ENCODE measurements at regions not wholly inside any gene's neighbourhood (a gene's known extent, or its start where the extent isn't known, plus 50 kb on each side); places are given as distances from the start of the nearest gene placed in this dataset.

DNA sequence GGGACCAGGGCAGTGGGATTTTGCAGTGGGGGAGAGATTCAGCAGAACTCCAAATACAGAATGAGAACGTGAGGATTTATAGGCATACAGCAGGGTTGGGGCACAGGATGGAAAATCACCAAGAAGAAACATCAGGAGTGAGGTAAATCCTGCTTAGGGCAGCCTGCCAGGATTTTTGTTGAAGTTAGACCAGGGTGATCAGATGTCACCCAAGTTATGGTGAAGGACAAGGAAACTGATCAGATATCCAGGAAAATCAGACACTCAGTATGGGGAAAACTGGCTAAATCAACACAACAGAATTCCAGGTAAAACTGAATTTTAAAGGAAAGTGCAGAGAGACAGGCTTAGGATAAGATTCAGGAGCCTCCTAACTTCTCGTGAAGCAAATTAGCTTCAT lies 682.4 kb downstream of the TMEM121 start:
- no peaks in the 10 kb centered on the region for H3K4me1 ChIP-seq (ENCODE audit: control insufficient read depth, low read depth, low read length)

DNA sequence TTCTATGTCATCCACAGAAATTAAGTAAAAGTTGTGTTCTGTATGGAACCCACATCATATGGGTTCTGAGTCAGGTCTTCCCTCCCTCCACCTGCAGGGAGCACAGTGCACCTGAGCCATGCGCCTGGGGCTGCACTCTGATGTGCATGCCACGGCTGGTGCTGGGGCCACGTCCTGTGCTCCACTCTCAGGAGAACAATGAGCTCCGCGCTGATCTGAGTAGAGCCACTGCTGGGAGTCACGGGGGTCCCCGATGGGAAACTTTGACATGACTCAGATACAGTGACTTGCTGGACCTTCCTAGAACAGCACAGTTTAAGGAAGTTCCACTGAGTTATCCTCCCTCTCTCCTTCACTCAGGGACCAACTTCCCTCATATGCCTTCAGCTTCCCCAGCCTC lies 683.4 kb downstream of the TMEM121 start:
- H3K9ac ChIP-seq (ENCODE audit: low read length) = no peak overlapping the region
- no peaks in the 10 kb centered on the region for H3K4me1 ChIP-seq (ENCODE audit: control insufficient read depth, low read depth, low read length)
- no peaks in the 10 kb centered on the region for H3K36me3 ChIP-seq (ENCODE audit: control insufficient read depth, low read depth, low read length)
- no peak overlapping the region for H3K27ac ChIP-seq (ENCODE audit: low read length)
- peaks cover 22% of the 10 kb centered on the region for H3K9me3 ChIP-seq (ENCODE audit: control insufficient read depth, low read depth, low read length)
- H3K4me3 ChIP-seq (ENCODE audit: low read length) = no peak overlapping the region
- H3K27me3 ChIP-seq (ENCODE audit: control insufficient read depth, insufficient read depth, low read length) = no peaks in the 10 kb centered on the region

More for the DNA sequence above, 682.4 kb downstream of the TMEM121 start:
- peaks cover 16% of the 10 kb centered on the region for H3K9me3 ChIP-seq (ENCODE audit: control insufficient read depth, low read depth, low read length)
- H3K36me3 ChIP-seq (ENCODE audit: control insufficient read depth, low read depth, low read length) = no peaks in the 10 kb centered on the region
- H3K27ac ChIP-seq (ENCODE audit: low read length) = no peak overlapping the region
- no peak overlapping the region for H3K4me3 ChIP-seq (ENCODE audit: low read length)
- H3K27me3 ChIP-seq (ENCODE audit: control insufficient read depth, insufficient read depth, low read length) = no peaks in the 10 kb centered on the region
- no peak overlapping the region for H3K9ac ChIP-seq (ENCODE audit: low read length)

DNA sequence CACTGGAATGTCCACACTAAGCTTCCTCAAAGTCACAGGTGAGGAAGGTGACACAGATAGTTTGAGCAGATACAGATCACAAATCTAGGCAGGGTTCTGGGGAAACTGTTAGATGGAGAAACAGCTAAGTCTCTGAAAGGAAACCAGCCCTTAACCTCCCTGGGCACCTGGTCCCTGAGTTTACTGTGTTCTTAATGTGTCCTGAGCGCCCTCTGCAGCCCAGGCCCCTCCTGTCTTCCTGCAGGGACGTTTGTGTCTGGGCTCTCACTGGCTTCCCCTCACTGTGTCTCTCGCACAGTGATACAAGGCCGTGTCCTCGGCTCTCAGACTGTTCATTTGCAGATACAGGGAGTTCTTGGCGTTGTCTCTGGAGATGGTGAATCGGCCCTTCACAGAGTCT lies 684.3 kb downstream of the TMEM121 start:
- Histone ChIP-seq H3K27me3 (ENCODE audit: control insufficient read depth, insufficient read depth, low read length) (no peaks in the 10 kb centered on the region), H3K4me1 (ENCODE audit: control insufficient read depth, low read depth, low read length) (no peaks in the 10 kb centered on the region), H3K36me3 (ENCODE audit: control insufficient read depth, low read depth, low read length) (no peaks in the 10 kb centered on the region), H3K4me3 (ENCODE audit: low read length) (no peak overlapping the region), H3K27ac (ENCODE audit: low read length) (no peak overlapping the region), H3K9me3 (ENCODE audit: control insufficient read depth, low read depth, low read length) (peaks cover 22% of the 10 kb centered on the region), H3K9ac (ENCODE audit: low read length) (no peak overlapping the region)

DNA sequence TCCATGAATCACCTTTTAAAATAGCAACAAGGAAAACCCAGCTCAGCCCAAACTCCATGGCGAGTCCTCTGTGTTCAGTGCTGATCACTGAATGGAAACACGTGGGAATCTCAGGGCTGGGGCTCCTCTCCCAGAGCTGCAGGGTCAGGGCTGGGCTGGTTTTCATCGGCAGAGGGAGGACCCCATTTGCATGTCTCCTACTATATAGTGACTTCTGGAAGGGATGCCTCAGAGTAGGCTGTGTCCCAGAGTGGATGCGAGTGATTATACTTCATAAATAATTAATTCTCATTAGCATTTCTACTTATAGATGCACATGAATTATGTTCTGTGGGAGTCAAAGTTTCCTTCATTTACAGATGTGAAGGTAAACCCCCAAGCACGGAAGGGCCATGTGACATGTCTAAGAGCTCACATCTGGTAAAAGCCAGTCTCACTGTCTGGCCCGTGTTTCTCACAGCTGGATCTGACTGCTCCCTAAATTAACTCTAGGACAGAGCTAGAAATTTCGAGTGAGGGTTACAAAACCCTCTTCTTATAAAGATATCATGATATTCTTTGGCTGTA lies 685.0 kb downstream of the TMEM121 start:
- no peaks in the 10 kb centered on the region for H3K36me3 ChIP-seq (ENCODE audit: control insufficient read depth, low read depth, low read length)
- H3K9ac ChIP-seq (ENCODE audit: low read length) = no peak overlapping the region
- H3K4me3 ChIP-seq (ENCODE audit: low read length) = no peak overlapping the region
- H3K4me1 ChIP-seq (ENCODE audit: control insufficient read depth, low read depth, low read length) = no peaks in the 10 kb centered on the region
- no peak overlapping the region for H3K27ac ChIP-seq (ENCODE audit: low read length)
- H3K27me3 ChIP-seq (ENCODE audit: control insufficient read depth, insufficient read depth, low read length) = no peaks in the 10 kb centered on the region
- H3K9me3 ChIP-seq (ENCODE audit: control insufficient read depth, low read depth, low read length) = peaks cover 22% of the 10 kb centered on the region

DNA sequence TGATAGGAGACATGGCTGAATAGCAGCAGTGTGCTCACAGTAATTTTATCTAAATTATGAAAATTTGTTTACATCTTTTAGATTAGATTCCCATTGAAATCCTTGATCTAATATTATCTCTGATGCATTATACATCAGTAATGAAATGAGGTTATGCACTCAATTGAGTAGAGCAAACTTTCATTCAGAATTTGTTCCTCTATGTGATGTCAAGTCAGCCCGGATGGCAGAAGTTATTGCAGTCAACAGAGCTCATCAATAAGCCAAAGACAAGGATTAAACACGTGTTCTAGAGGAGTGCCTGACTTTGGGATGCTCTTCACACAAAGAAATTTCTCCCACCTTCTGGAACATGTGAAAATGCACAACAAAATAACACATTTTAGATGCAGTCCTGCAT lies 688.8 kb downstream of the TMEM121 start:
- H3K27ac ChIP-seq (ENCODE audit: low read length) = no peak overlapping the region
- H3K4me1 ChIP-seq (ENCODE audit: control insufficient read depth, low read depth, low read length) = no peaks in the 10 kb centered on the region
- no peak overlapping the region for H3K4me3 ChIP-seq (ENCODE audit: low read length)
- no peaks in the 10 kb centered on the region for H3K36me3 ChIP-seq (ENCODE audit: control insufficient read depth, low read depth, low read length)
- H3K9ac ChIP-seq (ENCODE audit: low read length) = no peak overlapping the region
- no peaks in the 10 kb centered on the region for H3K27me3 ChIP-seq (ENCODE audit: control insufficient read depth, insufficient read depth, low read length)
- peaks cover 21% of the 10 kb centered on the region for H3K9me3 ChIP-seq (ENCODE audit: control insufficient read depth, low read depth, low read length)

DNA sequence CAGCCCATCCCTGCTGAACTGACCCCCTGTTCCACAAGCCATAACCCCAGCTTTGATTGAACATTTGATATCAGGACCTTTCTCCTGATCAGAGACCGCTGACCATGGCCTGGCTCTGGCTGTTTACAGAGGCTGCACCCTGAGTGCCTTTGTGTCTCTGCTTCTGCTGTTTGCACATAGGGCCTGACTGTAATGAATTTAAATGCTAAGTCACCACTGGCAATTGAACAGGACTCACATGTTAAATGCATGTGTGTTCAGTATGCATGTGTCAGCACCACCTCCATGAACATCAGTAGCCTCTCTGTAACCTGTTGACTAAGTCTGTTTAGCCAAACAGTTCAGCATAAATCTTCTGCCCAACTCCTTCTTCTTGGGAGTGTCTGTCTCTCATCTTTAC lies 690.3 kb downstream of the TMEM121 start:
- no peaks in the 10 kb centered on the region for H3K4me1 ChIP-seq (ENCODE audit: control insufficient read depth, low read depth, low read length)
- H3K27ac ChIP-seq (ENCODE audit: low read length) = no peak overlapping the region
- H3K9me3 ChIP-seq (ENCODE audit: control insufficient read depth, low read depth, low read length) = peaks cover 19% of the 10 kb centered on the region
- H3K4me3 ChIP-seq (ENCODE audit: low read length) = no peak overlapping the region
- no peaks in the 10 kb centered on the region for H3K27me3 ChIP-seq (ENCODE audit: control insufficient read depth, insufficient read depth, low read length)
- no peaks in the 10 kb centered on the region for H3K36me3 ChIP-seq (ENCODE audit: control insufficient read depth, low read depth, low read length)
- no peak overlapping the region for H3K9ac ChIP-seq (ENCODE audit: low read length)

DNA sequence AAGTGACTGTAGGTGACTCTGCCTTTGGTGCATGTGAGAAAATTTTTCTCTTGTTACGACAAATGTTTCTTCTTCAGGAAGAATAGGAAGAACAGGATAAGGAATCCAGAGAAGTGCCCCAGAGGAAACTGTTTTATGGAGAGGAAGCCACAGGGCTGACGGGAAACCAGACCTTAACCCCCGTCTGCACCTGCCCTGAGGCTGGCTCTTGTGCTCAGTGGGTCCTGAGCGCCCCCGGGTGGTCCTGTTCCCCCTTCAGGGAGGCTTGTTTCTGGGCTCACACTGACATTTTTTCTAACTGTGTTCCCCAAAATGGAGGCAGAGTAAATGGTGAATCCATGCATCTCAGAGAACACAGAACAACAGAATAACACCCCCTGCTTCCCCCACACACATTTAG lies 691.8 kb downstream of the TMEM121 start:
- Histone ChIP-seq H3K9ac (ENCODE audit: low read length) (no peak overlapping the region), H3K27ac (ENCODE audit: low read length) (no peak overlapping the region), H3K4me3 (ENCODE audit: low read length) (no peak overlapping the region), H3K9me3 (ENCODE audit: control insufficient read depth, low read depth, low read length) (peaks cover 20% of the 10 kb centered on the region), H3K27me3 (ENCODE audit: control insufficient read depth, insufficient read depth, low read length) (no peaks in the 10 kb centered on the region), H3K36me3 (ENCODE audit: control insufficient read depth, low read depth, low read length) (no peaks in the 10 kb centered on the region), H3K4me1 (ENCODE audit: control insufficient read depth, low read depth, low read length) (no peaks in the 10 kb centered on the region)

DNA sequence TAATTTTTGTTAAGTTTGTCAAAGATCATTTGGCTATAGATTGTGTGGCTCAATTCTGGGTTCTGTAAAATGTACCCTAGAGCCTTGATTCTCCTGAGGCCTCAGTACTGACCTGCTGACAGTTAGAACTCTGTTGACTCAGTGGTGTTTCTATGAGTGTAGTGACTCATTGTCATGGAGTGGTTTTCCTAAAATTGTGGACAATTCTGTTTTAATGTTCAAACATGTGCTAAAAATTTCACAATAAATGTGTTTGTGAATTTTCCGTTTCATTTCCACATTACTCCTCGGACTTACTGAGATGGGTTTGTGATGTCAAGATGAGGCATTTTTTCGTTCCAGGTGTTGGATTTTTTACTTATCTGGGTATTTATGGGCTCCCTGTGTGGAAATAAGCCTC lies 695.9 kb downstream of the TMEM121 start:
- H3K27me3 ChIP-seq (ENCODE audit: control insufficient read depth, insufficient read depth, low read length) = no peaks in the 10 kb centered on the region
- no peaks in the 10 kb centered on the region for H3K4me1 ChIP-seq (ENCODE audit: control insufficient read depth, low read depth, low read length)
- H3K36me3 ChIP-seq (ENCODE audit: control insufficient read depth, low read depth, low read length) = no peaks in the 10 kb centered on the region
- H3K4me3 ChIP-seq (ENCODE audit: low read length) = no peak overlapping the region
- H3K27ac ChIP-seq (ENCODE audit: low read length) = no peak overlapping the region
- H3K9ac ChIP-seq (ENCODE audit: low read length) = no peak overlapping the region
- H3K9me3 ChIP-seq (ENCODE audit: control insufficient read depth, low read depth, low read length) = peaks cover 13% of the 10 kb centered on the region

DNA sequence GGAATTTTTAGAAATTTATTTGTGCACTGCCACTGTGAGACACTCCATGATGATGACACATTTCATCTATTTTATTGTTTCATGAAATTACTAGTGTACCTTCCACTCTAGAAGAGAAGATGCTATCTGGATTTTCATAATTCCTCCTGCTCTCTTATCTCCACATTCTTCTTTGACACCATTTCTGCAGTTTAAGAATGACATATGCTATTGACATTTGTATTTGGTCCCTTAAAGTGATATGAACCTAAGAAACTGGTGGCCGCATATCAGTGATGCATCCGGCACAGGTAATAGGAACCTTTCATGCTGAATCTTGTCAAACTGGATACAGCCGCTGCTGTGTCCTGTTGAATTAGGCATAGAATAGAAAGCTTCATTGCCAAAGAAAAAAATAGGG lies 696.3 kb downstream of the TMEM121 start:
- H3K27ac ChIP-seq (ENCODE audit: low read length) = no peak overlapping the region
- no peaks in the 10 kb centered on the region for H3K36me3 ChIP-seq (ENCODE audit: control insufficient read depth, low read depth, low read length)
- no peak overlapping the region for H3K4me3 ChIP-seq (ENCODE audit: low read length)
- peaks cover 13% of the 10 kb centered on the region for H3K9me3 ChIP-seq (ENCODE audit: control insufficient read depth, low read depth, low read length)
- H3K9ac ChIP-seq (ENCODE audit: low read length) = no peak overlapping the region
- H3K4me1 ChIP-seq (ENCODE audit: control insufficient read depth, low read depth, low read length) = no peaks in the 10 kb centered on the region
- H3K27me3 ChIP-seq (ENCODE audit: control insufficient read depth, insufficient read depth, low read length) = no peaks in the 10 kb centered on the region

DNA sequence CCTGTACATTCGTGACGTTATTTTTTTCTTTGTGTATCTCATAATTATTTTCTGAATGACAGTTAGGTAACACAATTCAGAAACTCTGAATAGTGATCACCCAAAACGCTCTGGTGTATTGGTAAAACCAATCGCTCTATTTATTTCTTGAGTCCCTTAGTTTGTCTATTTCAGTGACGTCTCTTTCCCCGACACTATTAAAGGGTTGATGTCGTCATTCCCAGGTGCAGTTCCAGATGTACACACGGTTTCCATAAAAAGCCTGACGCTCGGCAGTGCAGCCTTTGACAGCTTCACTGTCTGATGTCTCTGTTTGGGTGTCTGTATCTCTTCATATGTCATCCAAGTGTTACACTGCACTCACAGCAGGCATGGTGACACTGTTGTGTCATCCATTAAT lies 701.4 kb downstream of the TMEM121 start:
- H3K9me3 ChIP-seq (ENCODE audit: control insufficient read depth, low read depth, low read length) = peaks cover 13% of the 10 kb centered on the region
- no peak overlapping the region for H3K27ac ChIP-seq (ENCODE audit: low read length)
- H3K4me1 ChIP-seq (ENCODE audit: control insufficient read depth, low read depth, low read length) = no peaks in the 10 kb centered on the region
- H3K4me3 ChIP-seq (ENCODE audit: low read length) = no peak overlapping the region
- H3K36me3 ChIP-seq (ENCODE audit: control insufficient read depth, low read depth, low read length) = no peaks in the 10 kb centered on the region
- no peak overlapping the region for H3K9ac ChIP-seq (ENCODE audit: low read length)
- no peaks in the 10 kb centered on the region for H3K27me3 ChIP-seq (ENCODE audit: control insufficient read depth, insufficient read depth, low read length)

DNA sequence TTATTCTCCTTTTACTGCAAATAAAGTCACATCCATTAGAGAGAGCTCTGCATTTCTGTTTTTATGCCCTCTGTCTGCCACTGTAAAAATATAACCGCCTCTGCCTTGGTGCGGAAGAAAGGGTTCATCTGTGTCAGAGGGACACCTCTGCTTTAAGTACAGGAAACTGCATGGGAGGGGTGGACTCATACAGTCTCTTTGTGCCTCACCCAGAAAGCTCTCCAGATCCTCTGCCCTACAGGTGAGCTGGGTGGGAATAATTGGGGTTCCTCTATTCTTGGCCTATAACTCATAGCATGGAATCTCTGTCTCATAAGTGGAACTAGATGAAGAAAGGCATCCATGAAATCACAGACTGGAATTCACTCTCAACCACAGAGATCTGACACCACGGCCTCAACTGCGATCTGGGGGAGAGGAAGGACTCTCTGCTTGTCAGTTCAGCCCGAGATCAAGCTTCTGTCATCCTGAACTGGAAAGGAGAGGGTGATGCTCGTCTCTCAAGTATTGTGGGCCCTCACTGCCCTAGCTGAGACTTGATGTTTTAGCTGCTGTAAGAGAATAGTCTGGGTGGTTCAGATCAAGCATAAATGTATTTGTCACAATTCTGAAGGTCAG lies 702.3 kb downstream of the TMEM121 start:
- no peaks in the 10 kb centered on the region for H3K4me1 ChIP-seq (ENCODE audit: control insufficient read depth, low read depth, low read length)

DNA sequence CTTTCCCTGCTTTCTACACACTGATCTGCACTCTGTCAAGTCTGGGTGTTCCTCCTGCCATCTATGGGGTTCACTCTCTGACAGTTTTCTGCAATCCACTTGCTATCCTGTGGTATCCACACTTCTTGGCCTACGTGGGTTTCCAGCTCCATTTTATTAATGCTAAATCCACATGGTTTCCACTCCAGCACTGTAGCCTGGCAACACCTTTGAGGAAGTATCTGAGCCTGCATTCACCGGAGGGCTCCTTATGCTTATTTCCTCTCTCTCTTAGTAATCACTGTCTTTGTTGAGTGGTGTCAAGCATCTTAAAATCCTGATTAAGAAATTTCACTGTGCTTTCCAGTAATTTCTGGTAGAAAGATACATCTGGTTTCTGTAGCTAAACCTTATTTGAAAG lies 703.7 kb downstream of the TMEM121 start:
- H3K4me1 ChIP-seq (ENCODE audit: control insufficient read depth, low read depth, low read length) = no peaks in the 10 kb centered on the region
- H3K27me3 ChIP-seq (ENCODE audit: control insufficient read depth, insufficient read depth, low read length) = no peaks in the 10 kb centered on the region
- H3K27ac ChIP-seq (ENCODE audit: low read length) = no peak overlapping the region
- H3K4me3 ChIP-seq (ENCODE audit: low read length) = no peak overlapping the region
- no peak overlapping the region for H3K9ac ChIP-seq (ENCODE audit: low read length)
- no peaks in the 10 kb centered on the region for H3K36me3 ChIP-seq (ENCODE audit: control insufficient read depth, low read depth, low read length)
- H3K9me3 ChIP-seq (ENCODE audit: control insufficient read depth, low read depth, low read length) = peaks cover 14% of the 10 kb centered on the region

More for the DNA sequence above, 702.3 kb downstream of the TMEM121 start:
- no peak overlapping the region for H3K4me3 ChIP-seq (ENCODE audit: low read length)
- no peaks in the 10 kb centered on the region for H3K27me3 ChIP-seq (ENCODE audit: control insufficient read depth, insufficient read depth, low read length)
- H3K36me3 ChIP-seq (ENCODE audit: control insufficient read depth, low read depth, low read length) = no peaks in the 10 kb centered on the region
- H3K9me3 ChIP-seq (ENCODE audit: control insufficient read depth, low read depth, low read length) = peaks cover 14% of the 10 kb centered on the region
- no peak overlapping the region for H3K27ac ChIP-seq (ENCODE audit: low read length)
- no peak overlapping the region for H3K9ac ChIP-seq (ENCODE audit: low read length)
